Subcutaneous adipose tissue (tissue), 1 donor: ENCODE measurements at regions not wholly inside any gene's neighbourhood (a gene's known extent, or its start where the extent isn't known, plus 50 kb on each side); places are given as distances from the start of the nearest gene placed in this dataset.

Experiments used
- TF ChIP-seq, protein P1 (sequence below): fragments of 450-650 bp; IDR thresholded peaks from one replicate; pipeline ENCODE4 v1.5.1; 2016; ENCODE audit warnings: low read depth, mild to moderate bottlenecking, control low read depth, antibody characterized with exemption, moderate library complexity

DNA sequence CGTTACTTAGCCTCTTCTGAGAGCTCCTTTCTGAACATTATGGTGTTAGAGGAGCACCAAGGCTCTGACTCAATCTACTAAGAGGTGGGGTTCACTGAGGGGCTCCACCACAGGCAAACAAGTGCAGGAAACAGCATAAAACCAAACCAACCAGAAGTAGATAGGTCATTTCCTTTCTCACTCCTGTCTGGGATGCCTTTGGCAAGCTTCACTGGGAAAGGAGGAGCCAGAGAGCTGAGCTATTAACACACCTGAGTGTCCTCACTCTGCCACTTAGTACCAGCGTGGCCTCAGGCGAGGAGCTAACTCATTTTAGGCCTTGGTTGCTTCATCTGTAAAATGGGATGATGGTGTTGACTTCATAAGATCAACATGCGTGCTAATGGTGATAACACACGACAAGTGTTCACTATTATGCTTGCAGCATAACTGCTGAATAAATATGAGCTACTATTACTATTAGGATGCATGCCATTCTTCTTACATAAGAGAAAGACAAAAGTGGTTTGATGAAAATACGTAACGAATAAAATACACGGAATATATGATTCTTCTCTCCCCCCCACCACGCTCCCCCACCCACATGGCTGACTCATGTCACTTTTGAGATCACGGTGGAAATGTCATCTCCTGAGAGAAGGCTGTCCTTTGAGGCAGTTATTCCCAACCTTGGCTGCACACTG lies 185.4 kb downstream of the BCAS1 start:
- TF ChIP-seq, protein P1, sequence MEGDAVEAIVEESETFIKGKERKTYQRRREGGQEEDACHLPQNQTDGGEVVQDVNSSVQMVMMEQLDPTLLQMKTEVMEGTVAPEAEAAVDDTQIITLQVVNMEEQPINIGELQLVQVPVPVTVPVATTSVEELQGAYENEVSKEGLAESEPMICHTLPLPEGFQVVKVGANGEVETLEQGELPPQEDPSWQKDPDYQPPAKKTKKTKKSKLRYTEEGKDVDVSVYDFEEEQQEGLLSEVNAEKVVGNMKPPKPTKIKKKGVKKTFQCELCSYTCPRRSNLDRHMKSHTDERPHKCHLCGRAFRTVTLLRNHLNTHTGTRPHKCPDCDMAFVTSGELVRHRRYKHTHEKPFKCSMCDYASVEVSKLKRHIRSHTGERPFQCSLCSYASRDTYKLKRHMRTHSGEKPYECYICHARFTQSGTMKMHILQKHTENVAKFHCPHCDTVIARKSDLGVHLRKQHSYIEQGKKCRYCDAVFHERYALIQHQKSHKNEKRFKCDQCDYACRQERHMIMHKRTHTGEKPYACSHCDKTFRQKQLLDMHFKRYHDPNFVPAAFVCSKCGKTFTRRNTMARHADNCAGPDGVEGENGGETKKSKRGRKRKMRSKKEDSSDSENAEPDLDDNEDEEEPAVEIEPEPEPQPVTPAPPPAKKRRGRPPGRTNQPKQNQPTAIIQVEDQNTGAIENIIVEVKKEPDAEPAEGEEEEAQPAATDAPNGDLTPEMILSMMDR = peak; percentile 10

DNA sequence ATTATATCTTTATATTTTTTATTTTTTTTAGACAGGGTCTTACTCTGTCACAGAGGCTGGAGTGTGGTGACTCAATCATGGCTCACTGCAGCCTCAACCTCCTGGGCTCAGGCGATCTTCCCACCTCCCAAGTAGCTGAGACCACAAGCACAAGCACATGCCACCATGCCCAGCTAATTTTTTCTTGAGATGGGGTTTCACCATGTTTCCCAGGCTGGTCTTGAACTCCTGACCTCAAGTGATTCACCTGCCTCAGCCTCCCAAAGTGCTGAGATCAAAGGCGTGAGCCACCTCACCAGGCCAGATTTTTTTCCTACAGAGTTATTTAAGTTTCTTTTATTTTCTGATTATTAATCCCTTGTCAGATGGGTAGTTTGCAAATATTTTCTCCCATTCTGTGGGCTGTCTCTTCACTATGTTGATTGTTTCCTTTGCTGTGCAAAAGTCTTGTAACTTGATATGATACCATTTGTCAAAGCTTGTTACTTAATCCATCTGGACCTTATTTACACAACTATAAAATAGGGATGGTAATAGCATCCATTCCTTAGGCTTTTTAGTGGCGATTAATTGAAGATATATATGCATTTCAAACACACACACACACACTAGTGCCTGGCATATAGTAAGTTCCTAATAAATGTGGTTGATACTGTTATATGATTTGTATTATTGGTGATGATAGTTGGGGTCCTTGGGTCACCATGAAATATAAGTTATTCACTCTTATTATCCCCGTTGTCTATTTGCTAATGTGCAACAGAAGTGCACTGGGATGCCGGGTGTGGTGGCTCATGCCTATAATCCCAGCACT lies 187.1 kb downstream of the BCAS1 start:
- TF ChIP-seq, protein P1 = no peak

DNA sequence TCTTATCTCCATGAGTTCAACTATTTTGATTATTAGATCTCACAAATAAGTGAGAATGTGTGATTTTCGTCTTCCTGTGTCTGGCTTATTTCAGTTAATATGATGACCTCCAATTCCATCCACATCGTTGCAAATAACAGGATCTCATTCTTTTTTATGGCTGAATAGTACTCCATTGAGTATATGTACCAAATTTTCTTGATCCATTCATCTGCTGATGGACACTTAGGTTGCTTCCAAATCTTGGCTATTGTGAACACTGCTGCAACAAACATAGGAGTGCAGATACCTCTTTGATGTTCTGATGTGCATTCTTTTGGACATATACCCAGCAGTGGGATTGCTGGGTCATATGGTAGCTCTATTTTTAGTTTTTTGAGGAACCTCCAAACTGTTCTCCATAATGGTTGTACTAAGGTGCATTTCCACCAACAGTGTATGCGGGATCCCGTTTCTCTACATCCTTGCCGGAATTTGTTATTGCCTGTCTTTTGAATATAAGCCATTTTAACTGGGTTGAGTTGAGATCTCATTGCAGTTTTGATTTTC lies 187.9 kb downstream of the BCAS1 start:
- TF ChIP-seq, protein P1 = peak; percentile 24

DNA sequence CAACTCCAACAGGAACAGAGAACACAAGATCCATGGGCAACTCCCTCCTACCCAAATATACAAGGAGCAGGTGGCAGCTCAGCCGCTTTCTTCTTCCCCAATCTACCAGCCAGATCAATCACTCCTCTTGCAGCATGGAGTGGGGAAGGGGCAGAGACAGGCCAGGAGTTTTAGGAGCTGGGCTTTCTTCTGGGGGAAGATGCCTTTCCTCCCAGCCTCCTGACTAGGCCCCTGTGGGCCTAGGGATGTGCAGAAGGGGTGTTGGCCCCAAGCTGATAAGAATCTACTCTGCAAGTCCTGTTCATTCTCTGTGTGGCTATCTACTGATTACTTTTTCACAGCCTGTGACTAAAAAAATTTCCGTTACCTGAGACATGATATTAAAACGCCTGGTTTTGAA lies 189.0 kb downstream of the BCAS1 start:
- TF ChIP-seq, protein P1 = no peak

DNA sequence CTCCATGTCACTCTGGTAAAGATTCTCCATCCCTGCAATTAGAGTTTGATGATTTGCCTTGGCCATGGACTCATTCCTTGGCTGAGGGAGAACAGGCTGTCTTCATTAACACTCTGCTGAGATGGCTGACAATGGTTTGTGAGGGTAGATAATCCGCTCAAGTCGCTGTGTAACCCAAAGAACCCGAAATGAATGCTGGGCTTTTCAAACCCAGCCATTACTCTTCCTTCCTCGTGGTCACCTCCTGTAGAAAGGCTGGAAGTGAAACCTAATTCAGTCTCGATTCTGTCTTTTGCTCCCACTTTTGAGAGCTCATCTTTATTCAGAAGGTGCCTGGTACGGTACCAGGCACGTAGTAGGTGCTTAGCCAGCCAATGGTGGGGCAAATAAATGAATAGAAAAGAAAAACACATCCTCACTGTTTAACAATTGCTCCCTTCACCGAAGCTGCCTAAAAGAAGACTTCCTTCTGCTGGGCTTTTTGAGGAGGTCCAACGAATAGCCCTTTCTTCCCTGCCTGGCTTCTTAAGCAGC lies 190.2 kb downstream of the BCAS1 start:
- TF ChIP-seq, protein P1 = no peak

DNA sequence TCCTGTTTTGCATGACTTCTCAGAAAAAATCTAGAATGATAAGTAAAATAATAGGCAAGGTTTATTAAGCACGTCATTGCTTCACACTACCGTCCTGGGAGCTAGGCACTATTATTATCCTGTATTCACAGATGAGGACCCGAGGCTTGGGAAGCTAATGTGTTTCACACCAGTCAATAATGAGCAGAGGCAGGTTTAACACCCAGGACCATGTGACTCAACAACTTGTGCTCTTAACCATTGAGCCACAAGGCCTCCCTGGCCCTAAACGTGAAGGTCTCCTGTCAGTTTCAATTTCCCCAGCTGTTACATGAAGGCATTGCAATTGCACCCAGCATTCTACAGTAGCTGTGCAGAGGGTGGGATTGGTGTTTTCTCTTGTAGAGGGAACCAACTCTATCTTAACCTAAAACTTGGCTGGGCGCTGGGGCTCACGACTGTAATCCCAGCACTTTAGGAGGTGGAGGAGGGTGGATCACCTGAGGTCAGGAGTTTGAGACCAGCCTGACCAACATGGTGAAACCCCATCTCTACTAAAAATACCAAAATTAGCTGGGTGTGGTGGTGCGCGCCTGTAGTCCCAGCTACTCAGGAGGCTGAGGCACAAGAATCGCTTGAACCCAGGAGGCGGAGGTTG lies 191.2 kb downstream of the BCAS1 start:
- TF ChIP-seq, protein P1 = no peak
